Osteoblast (primary cell): ENCODE measurements at regions not wholly inside any gene's neighbourhood (a gene's known extent, or its start where the extent isn't known, plus 50 kb on each side); places are given as distances from the start of the nearest gene placed in this dataset.
"Not testable (repeated sequence)": the region's sequence is repeated elsewhere in the genome, so short reads cannot be mapped to it uniquely, and the experiment has no call there.

ENCODE experiments used
- DNase-seq: peaks from one replicate; pipeline ENCODE4 v3.0.0; 2011; ENCODE audit warnings: low spot score, mixed read lengths; ENCODE audit not compliant: insufficient read length; ENCODE audit errors: missing footprints
- H2AFZ ChIP-seq: 2 replicates; pipeline ENCODE4 v1.6.0; 2011; ENCODE audit warnings: mild to moderate bottlenecking, low read length
- H3K27ac ChIP-seq: 2 replicates; pipeline ENCODE4 v1.5.1; 2011; ENCODE audit warnings: mild to moderate bottlenecking, low read depth, low read length, moderate library complexity
- H3K27me3 ChIP-seq: 2 replicates; pipeline ENCODE4 v1.6.0; 2012; ENCODE audit warnings: mild to moderate bottlenecking, control low read depth, inconsistent platforms, low read length, moderate library complexity; ENCODE audit not compliant: insufficient read depth
- H3K36me3 ChIP-seq: 2 replicates; pipeline ENCODE4 v1.5.1; 2011; ENCODE audit warnings: mild to moderate bottlenecking, low read length, control low read depth, moderate library complexity; ENCODE audit not compliant: insufficient read depth
- H3K4me1 ChIP-seq: 2 replicates; pipeline ENCODE4 v1.5.1; 2011; ENCODE audit warnings: mild to moderate bottlenecking, low read length, control low read depth, moderate library complexity; ENCODE audit not compliant: insufficient read depth
- H3K4me2 ChIP-seq: 2 replicates; pipeline ENCODE4 v1.6.0; 2011; ENCODE audit warnings: mild to moderate bottlenecking, low read length; ENCODE audit not compliant: insufficient read depth
- H3K4me3 ChIP-seq: fragments of 200-600 bp; sonication (generic); 3 replicates; pipeline ENCODE4 v1.5.1; 2012; ENCODE audit warnings: mild to moderate bottlenecking, low read length, inconsistent platforms; ENCODE audit not compliant: insufficient read depth
- H3K79me2 ChIP-seq: 2 replicates; pipeline ENCODE4 v1.6.0; 2012; ENCODE audit warnings: mild to moderate bottlenecking, low read length, control low read depth, inconsistent platforms; ENCODE audit not compliant: insufficient read depth
- H3K9me3 ChIP-seq: 2 replicates; pipeline ENCODE4 v1.5.1; 2011; ENCODE audit warnings: low read depth, low read length, control low read depth
- H4K20me1 ChIP-seq: 2 replicates; pipeline ENCODE4 v1.6.0; 2012; ENCODE audit warnings: mild to moderate bottlenecking, low read length, control low read depth; ENCODE audit not compliant: insufficient read depth
- TF ChIP-seq, protein P1 (sequence below): IDR thresholded peaks from 2 replicates; pipeline ENCODE4 v1.5.1; 2011; ENCODE audit warnings: mild to moderate bottlenecking, low read depth, low read length, moderate library complexity; ENCODE audit errors: extremely low read depth

DNA sequence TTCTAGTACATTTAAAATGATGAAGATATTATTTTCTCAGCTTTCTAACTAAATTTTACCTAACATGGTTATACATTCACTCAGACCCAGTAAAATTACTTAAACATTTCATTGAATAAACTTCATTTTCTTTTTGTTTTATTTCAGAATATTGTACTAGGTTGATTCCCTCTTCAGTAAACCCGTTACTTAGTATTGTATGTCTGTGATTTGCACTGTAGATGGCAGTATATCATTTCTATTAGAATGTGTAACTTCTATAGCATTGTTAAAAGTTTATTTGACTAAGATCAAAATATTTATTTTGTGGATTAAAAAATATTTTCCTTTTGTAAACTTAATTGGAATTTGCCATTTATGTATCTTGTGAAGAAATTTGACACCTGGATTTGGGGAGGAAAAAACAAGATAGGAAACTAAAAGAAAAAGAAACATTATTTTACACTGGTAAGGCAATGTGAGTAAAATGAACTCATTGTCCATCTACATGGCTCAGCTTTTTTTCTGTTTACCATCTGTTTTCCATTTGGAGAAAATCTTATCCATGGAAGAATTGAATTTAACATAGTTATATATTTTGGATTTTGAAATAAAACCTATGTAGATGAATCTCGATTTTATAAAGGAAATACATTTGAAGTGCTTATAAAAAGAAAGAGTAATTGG, 145.6 kb upstream of the METTL14 start:
- DNase-seq, result peak; percentile 14
- TF ChIP-seq, protein P1, sequence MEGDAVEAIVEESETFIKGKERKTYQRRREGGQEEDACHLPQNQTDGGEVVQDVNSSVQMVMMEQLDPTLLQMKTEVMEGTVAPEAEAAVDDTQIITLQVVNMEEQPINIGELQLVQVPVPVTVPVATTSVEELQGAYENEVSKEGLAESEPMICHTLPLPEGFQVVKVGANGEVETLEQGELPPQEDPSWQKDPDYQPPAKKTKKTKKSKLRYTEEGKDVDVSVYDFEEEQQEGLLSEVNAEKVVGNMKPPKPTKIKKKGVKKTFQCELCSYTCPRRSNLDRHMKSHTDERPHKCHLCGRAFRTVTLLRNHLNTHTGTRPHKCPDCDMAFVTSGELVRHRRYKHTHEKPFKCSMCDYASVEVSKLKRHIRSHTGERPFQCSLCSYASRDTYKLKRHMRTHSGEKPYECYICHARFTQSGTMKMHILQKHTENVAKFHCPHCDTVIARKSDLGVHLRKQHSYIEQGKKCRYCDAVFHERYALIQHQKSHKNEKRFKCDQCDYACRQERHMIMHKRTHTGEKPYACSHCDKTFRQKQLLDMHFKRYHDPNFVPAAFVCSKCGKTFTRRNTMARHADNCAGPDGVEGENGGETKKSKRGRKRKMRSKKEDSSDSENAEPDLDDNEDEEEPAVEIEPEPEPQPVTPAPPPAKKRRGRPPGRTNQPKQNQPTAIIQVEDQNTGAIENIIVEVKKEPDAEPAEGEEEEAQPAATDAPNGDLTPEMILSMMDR, result peak; percentile 30
- not testable (repeated sequence) for H3K27me3 ChIP-seq, H4K20me1 ChIP-seq, H3K79me2 ChIP-seq, H3K4me3 ChIP-seq, H3K9me3 ChIP-seq, H3K4me2 ChIP-seq, H3K4me1 ChIP-seq, H2AFZ ChIP-seq, H3K36me3 ChIP-seq, H3K27ac ChIP-seq

DNA sequence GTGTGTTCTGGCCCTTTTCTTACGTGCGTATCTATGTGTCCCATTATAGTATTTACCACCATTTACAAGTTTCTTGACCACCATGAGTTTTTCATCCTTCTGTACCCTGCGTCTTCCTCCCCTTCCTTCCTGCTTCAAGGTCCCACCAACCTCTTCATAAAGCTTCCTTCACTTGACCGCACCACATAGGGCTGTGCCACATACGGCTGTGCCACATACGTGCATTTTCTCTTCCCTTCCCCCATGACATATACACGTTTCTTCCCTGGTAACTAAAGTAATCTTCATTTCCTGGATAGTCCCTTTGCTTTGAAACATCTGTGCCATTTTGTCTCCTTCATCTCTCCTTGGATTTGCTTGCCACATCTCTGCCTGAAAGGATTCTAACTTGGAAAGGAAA, 128.6 kb upstream of the METTL14 start:
- DNase-seq, H3K36me3 ChIP-seq, H3K79me2 ChIP-seq, H3K4me2 ChIP-seq, H3K9me3 ChIP-seq, H3K27ac ChIP-seq, H2AFZ ChIP-seq, H4K20me1 ChIP-seq, H3K27me3 ChIP-seq, H3K4me3 ChIP-seq, H3K4me1 ChIP-seq: not testable (repeated sequence)

DNA sequence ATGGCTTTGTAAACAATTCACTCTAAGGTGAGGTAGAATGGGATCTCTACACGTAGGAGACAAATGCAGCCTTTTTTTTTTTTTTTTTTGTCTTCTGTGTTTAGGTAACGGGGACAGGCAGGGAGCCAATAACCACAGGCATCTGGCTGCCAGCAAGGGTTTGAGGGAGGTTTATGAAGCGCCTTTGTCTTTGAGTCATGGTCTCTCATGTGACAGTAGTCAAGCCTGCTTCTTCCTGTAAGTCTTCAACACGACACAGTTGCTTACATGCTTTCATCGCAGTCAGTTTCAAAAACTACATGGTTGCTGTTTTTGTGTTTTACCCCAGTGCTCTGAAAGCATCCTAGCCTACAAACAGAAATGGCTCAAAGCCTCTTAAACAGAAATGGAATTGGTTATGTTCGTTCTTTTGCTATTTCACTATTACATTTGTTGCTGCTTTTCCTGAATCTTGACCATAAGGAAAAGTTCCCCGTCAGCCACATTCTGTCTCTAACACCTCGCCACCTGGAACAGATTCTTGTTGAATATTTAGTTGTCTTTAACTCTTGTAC, 127.8 kb upstream of the METTL14 start:
- H3K27ac ChIP-seq, result no peak overlapping the region
- no peak overlapping the region for H3K4me2 ChIP-seq
- H3K36me3 ChIP-seq, result no peaks in the 10 kb centered on the region
- no peaks in the 10 kb centered on the region for H3K9me3 ChIP-seq
- H3K4me3 ChIP-seq, result no peak overlapping the region
- H3K27me3 ChIP-seq, result no peaks in the 10 kb centered on the region
- no peak for DNase-seq
- TF ChIP-seq, protein P1, result no peak
- no peaks in the 10 kb centered on the region for H3K4me1 ChIP-seq
- H4K20me1 ChIP-seq, result no peaks in the 10 kb centered on the region
- peak overlapping the region; percentile 53 for H2AFZ ChIP-seq
- no peaks in the 10 kb centered on the region for H3K79me2 ChIP-seq

DNA sequence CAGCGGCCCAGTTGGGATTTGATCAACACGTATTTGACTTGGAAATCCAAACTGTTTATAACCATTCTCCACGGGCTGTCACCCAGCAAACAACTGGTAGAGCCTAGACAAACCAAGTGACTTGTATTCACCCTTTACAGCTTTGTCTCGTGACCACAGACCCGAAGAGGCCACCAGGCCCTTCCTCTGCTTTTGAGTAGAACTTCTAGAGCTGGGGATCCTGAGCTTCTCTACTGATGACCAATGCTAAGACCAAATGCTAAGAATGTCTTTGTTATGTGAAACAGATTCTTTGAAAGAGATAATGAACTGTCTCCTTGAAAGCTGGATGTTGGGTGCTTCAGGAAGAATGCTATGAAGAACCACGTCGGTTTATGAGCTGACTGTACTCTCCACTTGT, 127.0 kb upstream of the METTL14 start:
- not testable (repeated sequence) for H3K79me2 ChIP-seq, H3K9me3 ChIP-seq, H3K4me2 ChIP-seq, H3K4me1 ChIP-seq, H2AFZ ChIP-seq, DNase-seq, H3K36me3 ChIP-seq, H4K20me1 ChIP-seq, H3K4me3 ChIP-seq, H3K27me3 ChIP-seq, H3K27ac ChIP-seq

DNA sequence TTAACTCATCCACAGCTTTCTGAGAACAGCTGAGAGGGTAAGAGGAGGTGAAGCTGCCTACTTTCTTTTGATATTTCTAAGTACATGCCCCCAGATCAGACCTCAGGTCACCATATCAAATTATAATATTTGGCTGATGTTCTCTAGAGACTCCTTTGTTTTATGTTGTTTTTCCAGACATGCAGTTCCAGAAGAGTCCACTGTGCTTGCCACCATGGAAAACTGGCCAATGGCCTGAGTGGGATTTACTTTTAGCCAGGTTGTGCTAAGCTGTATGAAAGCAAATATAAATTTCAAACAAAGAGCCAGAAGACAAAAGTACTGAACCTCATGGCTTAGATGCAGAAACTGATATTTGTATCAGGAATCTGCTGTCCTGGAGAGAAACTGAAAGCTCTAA, 123.6 kb upstream of the METTL14 start:
- not testable (repeated sequence) for H3K9me3 ChIP-seq, H3K4me1 ChIP-seq, H4K20me1 ChIP-seq, H3K4me3 ChIP-seq, DNase-seq, H3K79me2 ChIP-seq, H3K4me2 ChIP-seq, H2AFZ ChIP-seq, H3K27me3 ChIP-seq, H3K27ac ChIP-seq, H3K36me3 ChIP-seq

DNA sequence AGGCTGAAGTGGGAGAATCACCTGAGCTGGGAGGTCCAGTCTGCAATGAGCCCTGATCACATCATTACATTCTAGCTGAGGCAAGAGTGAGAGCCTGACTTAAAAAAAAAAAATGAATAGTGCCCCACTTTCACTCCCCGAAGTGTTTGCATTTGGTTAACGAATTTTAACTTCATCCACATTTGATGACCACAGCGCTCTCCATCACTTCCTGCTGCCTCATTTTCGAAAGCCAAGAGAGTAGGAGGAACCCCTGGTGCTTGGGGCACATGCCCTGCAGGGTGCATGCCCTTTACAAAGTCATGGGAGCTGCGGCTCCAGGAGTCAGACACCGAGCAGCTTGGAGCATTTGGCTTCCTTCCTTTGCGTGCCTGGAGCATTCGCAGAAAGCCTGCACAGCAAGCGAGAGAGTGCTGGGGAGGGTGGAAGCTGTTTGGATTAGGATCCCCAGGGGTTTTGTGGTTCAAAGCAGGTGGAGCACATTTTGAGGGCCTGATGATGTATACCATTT, 119.1 kb upstream of the METTL14 start:
- not testable (repeated sequence) for H3K9me3 ChIP-seq, H4K20me1 ChIP-seq, H3K79me2 ChIP-seq, H3K36me3 ChIP-seq, H3K4me1 ChIP-seq, H3K27me3 ChIP-seq, H3K4me3 ChIP-seq, H2AFZ ChIP-seq
- DNase-seq, result peak; percentile 70
- peak overlapping the region; percentile 65 for H3K27ac ChIP-seq
- H3K4me2 ChIP-seq, result peak overlapping the region; percentile 43

DNA sequence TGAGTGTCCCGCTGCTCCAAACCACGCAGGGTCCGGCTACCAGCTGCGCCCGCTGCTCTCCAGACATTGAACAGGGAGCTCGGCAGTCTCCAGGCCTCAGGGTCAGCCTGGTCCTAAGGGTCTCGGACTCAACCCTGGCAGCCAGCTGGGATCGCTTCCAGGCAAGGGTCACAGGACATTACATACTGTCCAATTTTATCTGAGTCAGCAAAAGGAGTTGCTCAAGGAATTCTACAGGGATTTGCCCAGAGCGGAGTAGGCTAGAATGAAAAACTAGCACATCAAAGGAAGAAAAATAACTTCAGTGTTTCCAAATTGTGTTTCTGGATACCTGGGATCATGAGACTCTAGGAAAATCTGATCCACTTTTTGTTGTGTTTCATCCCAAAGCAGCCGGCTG, 112.2 kb upstream of the METTL14 start:
- not testable (repeated sequence) for H4K20me1 ChIP-seq, H3K4me3 ChIP-seq, H3K27me3 ChIP-seq, H3K79me2 ChIP-seq, H3K4me2 ChIP-seq, DNase-seq, H2AFZ ChIP-seq, H3K9me3 ChIP-seq, H3K4me1 ChIP-seq, H3K27ac ChIP-seq, H3K36me3 ChIP-seq
